ENCODE measurements at regions not wholly inside any gene's neighbourhood (a gene's known extent, or its start where the extent isn't known, plus 50 kb on each side); places are given as distances from the start of the nearest gene placed in this dataset.

DNA sequence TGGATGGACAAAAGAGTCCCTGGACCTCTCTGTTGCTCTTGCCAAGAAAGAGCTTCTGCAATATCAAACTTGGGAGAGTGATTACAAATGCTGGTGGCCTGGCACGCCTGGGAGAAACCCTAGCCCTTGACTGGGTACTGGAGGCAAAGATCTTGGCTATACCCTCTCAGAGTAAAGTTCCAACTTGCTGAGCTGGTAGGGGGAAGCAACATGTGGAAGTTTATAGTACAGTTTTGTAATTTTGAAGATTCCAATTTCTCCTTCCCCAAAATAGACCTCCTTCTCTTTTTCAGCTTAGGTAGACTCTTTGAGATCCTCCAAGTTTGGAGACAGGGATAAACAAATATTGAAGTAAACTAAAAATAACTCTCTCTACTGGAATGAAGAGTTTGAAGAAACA is 645.3 kb downstream of the NR4A2 start:
- DNase-seq (ENCODE audit: low read depth in 2 of 2): no peak
- no peak for TF ChIP-seq CTCF (IDR thresholded peaks at IDR 0.05; ENCODE audit: low read depth, low read length)
- H3K4me3 ChIP-seq (replicated peaks in 1 of 2; ENCODE audit: low read depth in 2 of 2, low read length in 2 of 2): no peak overlapping the region

- DNase-seq (ENCODE audit: low read depth in 2 of 2): no peak
- TF ChIP-seq CTCF (IDR thresholded peaks at IDR 0.05; ENCODE audit: low read depth, low read length): no peak
- H3K4me3 ChIP-seq (replicated peaks in 1 of 2; ENCODE audit: low read depth in 2 of 2, low read length in 2 of 2): no peak overlapping the region
These were observed 652.9 kb downstream of the NR4A2 start for GRCh38 chr2:155679647-155680046.

- no peak overlapping the region for H3K4me3 ChIP-seq (replicated peaks in 1 of 2; ENCODE audit: low read depth in 2 of 2, low read length in 2 of 2)
- no peak for DNase-seq (ENCODE audit: low read depth in 2 of 2)
- no peak for TF ChIP-seq CTCF (IDR thresholded peaks at IDR 0.05; ENCODE audit: low read depth, low read length)
These were observed 656.6 kb downstream of the NR4A2 start for GRCh38 chr2:155675920-155676319.

DNA sequence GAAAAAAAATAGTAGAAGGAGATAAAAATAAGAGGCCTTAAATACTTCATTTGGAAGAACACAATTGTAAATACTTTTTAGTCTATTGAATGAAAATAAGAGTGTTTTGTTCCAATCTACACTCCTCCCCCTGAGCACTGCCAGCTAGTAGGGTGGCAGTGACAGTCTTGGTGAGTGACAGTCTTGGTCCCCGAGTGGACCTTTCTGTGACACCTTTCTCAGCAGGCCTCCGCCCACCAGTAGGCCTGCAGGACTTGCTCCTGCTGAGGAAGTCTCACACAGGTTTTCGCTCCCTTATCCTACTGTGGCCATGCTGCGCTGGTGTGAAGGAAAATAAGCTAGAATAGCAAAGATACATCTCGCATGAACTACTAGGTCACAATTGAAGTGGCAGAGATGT is 666.8 kb downstream of the NR4A2 start:
- no peak for DNase-seq (ENCODE audit: low read depth in 2 of 2)
- no peak for TF ChIP-seq CTCF (IDR thresholded peaks at IDR 0.05; ENCODE audit: low read depth, low read length)
- H3K4me3 ChIP-seq (replicated peaks in 1 of 2; ENCODE audit: low read depth in 2 of 2, low read length in 2 of 2): no peak overlapping the region

DNA sequence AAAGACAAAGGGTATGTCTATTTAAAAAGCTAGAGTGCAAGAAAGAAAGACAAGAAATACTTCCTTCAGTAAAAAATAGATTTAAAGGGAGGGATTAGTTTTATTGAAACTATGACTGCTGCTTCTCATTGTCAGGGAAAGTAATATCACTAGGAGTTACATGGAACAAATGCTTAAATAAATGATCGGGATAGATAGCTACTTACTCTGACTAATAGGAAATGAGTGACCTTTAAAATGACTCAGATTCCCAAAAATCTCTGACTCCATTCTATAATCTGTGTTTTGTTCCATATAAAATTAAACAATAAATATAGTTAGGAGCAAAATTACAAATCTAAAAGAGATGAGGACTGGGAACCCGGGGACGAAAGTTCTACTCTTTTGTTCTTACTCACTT is 669.3 kb downstream of the NR4A2 start:
- DNase-seq (ENCODE audit: low read depth in 2 of 2): no peak
- H3K4me3 ChIP-seq (replicated peaks in 1 of 2; ENCODE audit: low read depth in 2 of 2, low read length in 2 of 2): no peak overlapping the region
- no peak for TF ChIP-seq CTCF (IDR thresholded peaks at IDR 0.05; ENCODE audit: low read depth, low read length)

DNA sequence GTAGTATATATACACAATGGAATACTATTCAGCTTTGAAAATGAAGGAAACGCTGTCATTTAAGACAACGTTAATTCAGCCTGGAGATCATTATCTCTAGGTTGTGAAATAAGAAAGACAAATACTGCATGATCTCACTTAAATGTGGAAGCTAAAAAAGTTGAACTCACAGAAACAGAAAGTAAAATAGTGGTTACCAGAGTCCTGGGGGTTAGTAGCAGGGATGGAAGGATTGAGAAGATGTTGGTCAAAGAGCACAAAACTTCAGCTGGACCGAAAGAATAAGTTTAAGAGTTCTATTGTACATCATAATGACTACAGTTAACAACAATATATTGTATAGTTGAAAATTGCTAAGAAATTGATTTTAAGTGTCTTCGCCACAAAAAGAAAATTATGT is 670.3 kb downstream of the NR4A2 start:
- DNase-seq (ENCODE audit: low read depth in 2 of 2): no peak
- TF ChIP-seq CTCF (IDR thresholded peaks at IDR 0.05; ENCODE audit: low read depth, low read length): no peak
- H3K4me3 ChIP-seq (replicated peaks in 1 of 2; ENCODE audit: low read depth in 2 of 2, low read length in 2 of 2): no peak overlapping the region

DNA sequence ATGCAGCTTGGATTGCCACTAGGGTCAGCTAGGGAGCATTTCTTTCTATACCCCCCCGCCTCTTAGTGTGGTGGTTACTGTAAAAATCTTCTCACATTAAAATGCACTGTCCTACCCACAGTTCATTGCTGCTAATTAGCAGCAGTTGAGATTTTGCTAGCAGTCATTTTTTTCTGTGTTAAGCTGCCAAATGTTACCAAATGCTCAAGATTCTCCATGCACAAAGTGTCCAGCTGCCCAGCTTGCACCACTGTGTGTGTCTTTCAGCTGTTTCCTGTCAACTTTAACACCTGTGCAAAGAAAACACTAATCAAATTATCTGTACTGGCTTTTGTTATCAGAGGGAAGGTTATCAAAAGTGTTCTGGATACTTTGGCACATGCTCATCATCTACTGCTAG is 679.3 kb downstream of the NR4A2 start:
- H3K4me3 ChIP-seq (replicated peaks in 1 of 2; ENCODE audit: low read depth in 2 of 2, low read length in 2 of 2): no peak overlapping the region
- TF ChIP-seq CTCF (IDR thresholded peaks at IDR 0.05; ENCODE audit: low read depth, low read length): no peak
- DNase-seq (ENCODE audit: low read depth in 2 of 2): no peak
